Activated naive CD8-positive, alpha-beta T cell treated with anti-CD3 and anti-CD28 coated beads for 36 hours (primary cell): ENCODE measurements at regions not wholly inside any gene's neighbourhood (a gene's known extent, or its start where the extent isn't known, plus 50 kb on each side); places are given as distances from the start of the nearest gene placed in this dataset.

ENCODE experiments used
- DNase-seq: peaks from one replicate; pipeline ENCODE4 v3.0.0; 2021
- H3K27ac Mint-ChIP-seq: one replicate; pipeline ENCODE4 v1.8.0; 2022; ENCODE audit warnings: mild to moderate bottlenecking, moderate library complexity, mixed read lengths
- H3K27me3 Mint-ChIP-seq: one replicate; pipeline ENCODE4 v1.8.0; 2022; ENCODE audit warnings: mild to moderate bottlenecking, mixed read lengths
- H3K36me3 Mint-ChIP-seq: one replicate; pipeline ENCODE4 v1.8.0; 2021; ENCODE audit warnings: mild to moderate bottlenecking, mixed read lengths
- H3K4me1 Mint-ChIP-seq: one replicate; pipeline ENCODE4 v1.8.0; 2021; ENCODE audit warnings: mixed read lengths
- H3K4me3 Mint-ChIP-seq: one replicate; pipeline ENCODE4 v1.8.0; 2022; ENCODE audit warnings: mild to moderate bottlenecking, moderate library complexity, mixed read lengths
- H3K9me3 Mint-ChIP-seq: one replicate; pipeline ENCODE4 v1.8.0; 2022; ENCODE audit warnings: mixed read lengths

DNA sequence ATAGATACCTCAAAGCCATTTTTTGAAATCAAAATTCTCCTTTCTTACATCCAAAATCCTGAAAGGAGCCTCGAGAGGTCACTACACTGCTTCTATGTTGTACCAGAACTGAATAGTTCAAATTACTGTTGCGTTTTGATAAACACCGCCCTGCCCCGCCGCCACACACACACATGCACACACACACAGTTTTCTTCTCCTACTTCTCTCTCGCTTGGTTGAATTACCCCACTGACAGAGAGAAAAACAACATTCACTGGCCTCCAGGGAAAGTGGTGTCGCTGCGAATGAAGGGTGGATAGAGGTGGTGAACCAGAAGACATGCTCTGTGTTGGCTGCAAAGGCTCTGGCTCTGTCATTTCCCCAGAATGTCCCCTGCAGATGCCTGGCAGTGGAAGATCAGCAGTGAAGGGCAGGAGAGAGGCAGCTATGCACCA lies 183.4 kb upstream of the RFC3 start:
- H3K36me3 Mint-ChIP-seq, result peaks cover 1% of the 10 kb centered on the region
- H3K4me3 Mint-ChIP-seq, result no peak overlapping the region
- no peak overlapping the region for H3K27ac Mint-ChIP-seq
- H3K27me3 Mint-ChIP-seq, result peaks cover 27% of the 10 kb centered on the region
- DNase-seq, result no peak
- H3K4me1 Mint-ChIP-seq, result peaks cover 13% of the 10 kb centered on the region
- no peaks in the 10 kb centered on the region for H3K9me3 Mint-ChIP-seq

DNA sequence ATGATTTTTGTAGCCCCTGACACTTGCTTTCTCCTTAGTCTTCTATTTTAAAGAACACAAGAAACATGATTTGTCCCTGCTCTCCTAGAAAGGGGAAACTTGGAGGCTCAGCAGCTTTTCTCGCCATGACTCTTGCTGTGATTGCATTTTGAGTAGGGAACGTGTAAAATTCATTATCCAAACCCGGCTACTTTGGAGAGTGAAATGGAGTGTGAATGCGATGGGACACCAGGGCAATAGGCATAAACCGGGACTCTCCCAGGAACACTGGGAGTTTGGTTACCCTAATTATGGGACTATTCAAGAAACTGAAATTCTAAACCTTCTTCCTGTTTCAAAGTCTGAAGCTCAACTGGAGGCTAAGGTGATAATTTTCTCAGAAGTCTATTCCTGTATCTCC lies 181.7 kb upstream of the RFC3 start:
- no peaks in the 10 kb centered on the region for H3K9me3 Mint-ChIP-seq
- H3K4me3 Mint-ChIP-seq, result no peak overlapping the region
- H3K27me3 Mint-ChIP-seq, result peaks cover 15% of the 10 kb centered on the region
- no peak for DNase-seq
- no peak overlapping the region for H3K27ac Mint-ChIP-seq
- peaks cover 28% of the 10 kb centered on the region for H3K4me1 Mint-ChIP-seq
- H3K36me3 Mint-ChIP-seq, result peaks cover 1% of the 10 kb centered on the region

DNA sequence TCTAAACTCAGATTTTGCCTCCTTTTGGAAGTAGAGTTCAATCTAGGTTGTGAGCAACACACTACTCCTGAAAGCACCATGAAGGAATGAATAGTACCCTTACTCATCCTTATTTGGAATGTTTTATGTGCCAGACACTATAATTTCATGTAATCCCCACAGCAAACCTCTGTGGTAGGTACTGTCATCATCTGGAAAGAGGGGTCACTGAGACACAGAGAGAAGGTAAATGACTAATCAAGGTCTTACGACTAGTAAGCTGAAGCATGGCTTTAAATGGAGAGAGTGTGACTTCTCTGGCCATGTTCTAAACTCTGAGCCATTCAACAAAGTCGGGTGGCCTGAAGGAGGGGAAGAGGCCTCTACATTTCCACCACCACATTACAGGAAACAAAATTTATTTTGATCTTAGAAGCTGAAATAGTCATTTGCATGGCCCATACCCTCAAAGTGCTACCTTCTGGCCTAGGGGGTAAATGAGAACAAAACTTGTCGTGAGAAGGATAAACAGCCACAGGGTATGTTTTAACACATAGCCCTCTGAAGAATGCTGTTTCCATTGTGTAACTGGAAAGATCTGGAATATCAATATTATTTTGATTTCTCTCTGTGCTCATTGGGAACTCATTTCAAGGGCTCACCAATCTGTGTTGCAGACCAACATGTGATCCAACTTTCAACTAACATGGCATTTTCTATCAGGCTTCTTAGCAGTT lies 180.8 kb upstream of the RFC3 start:
- peaks cover 31% of the 10 kb centered on the region for H3K4me1 Mint-ChIP-seq
- no peak for DNase-seq
- no peak overlapping the region for H3K4me3 Mint-ChIP-seq
- peaks cover 1% of the 10 kb centered on the region for H3K36me3 Mint-ChIP-seq
- no peaks in the 10 kb centered on the region for H3K9me3 Mint-ChIP-seq
- H3K27me3 Mint-ChIP-seq, result peaks cover 17% of the 10 kb centered on the region
- H3K27ac Mint-ChIP-seq, result no peak overlapping the region

DNA sequence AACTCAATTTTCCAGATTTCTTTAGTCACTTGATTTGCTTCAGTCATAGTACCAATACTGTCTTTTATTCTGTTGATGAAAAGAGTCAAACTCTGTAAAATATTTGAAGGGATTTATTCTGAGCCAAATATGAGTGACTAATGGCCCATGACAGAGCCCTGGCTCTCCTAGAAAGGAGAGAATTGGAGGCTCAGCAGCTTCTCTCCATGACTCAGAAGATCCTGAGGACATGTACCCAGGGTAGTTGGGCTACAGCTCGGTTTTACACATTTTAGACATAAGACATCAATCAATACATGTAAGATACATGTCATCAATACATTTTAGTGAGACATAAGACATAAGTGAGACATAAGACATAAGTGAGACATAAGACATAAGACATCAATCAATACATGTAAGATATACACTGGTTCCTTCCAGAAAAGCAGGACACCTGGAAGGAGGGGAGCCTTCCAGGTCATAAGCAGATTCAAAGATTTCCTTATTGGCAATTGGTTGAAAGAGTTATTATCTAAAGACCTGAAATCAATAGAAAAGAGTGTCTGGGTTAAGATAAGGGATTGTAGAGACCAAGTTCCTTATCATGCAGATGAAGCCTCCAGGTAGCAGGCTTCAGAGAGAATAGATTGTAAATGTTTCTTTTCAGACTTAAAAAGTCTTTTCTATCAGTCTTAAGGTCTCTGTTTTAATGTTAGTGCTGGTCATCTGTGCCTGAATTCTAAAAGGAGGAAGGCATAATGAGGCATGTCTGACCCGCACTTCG lies 179.8 kb upstream of the RFC3 start:
- no peak overlapping the region for H3K27ac Mint-ChIP-seq
- no peak overlapping the region for H3K4me3 Mint-ChIP-seq
- H3K36me3 Mint-ChIP-seq, result peaks cover 1% of the 10 kb centered on the region
- no peak for DNase-seq
- H3K9me3 Mint-ChIP-seq, result no peaks in the 10 kb centered on the region
- peaks cover 31% of the 10 kb centered on the region for H3K4me1 Mint-ChIP-seq
- H3K27me3 Mint-ChIP-seq, result peaks cover 17% of the 10 kb centered on the region

DNA sequence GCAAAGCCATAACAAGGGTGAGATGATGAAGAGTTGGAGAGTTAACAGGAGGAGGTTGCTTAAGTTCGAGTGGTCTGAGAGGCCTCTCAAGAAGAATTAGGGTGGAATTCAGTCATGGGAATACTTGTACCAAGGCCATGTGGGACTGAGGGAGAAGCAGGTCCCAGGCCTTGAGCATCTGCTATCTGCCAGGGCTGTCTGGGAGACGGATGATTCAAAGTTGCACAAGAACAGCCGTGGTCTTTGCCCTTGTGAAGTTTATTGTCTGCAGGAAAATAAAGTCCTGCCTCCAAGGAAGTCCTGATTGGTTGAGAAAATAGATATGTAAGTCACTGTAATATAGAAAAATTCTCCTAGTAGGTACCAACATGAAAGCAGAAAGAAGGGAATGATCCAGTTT lies 178.8 kb upstream of the RFC3 start:
- Mint-ChIP-seq H3K4me1 (peaks cover 31% of the 10 kb centered on the region), H3K27me3 (peaks cover 7% of the 10 kb centered on the region), H3K9me3 (no peaks in the 10 kb centered on the region), H3K36me3 (peaks cover 1% of the 10 kb centered on the region), H3K27ac (peak overlapping the region; percentile 76), H3K4me3 (no peak overlapping the region)
- DNase-seq, result no peak

DNA sequence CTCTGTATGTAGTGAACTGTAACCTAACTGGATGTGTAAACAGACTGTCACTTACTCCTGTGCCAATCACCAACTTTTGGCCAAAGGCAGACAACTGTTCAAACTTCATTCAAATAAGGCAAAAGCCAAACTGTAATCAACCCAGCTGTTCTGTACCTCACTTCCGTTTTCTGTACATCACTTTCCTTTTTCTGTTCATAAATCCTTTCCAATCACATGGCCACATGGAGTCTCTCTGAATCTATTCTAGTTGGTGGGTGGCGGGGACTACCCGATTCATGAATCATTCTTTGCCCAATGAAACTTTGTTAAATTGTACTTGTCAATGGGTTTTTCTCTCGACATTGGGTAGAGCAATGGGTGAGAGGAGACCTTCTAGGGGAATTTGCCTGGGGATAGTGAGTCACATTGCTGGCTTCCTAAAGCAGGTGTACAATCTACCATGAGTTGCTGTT lies 178.3 kb upstream of the RFC3 start:
- Mint-ChIP-seq H3K4me3 (no peak overlapping the region), H3K27ac (peak overlapping the region; percentile 76), H3K36me3 (peaks cover 1% of the 10 kb centered on the region), H3K27me3 (peaks cover 7% of the 10 kb centered on the region), H3K4me1 (peaks cover 31% of the 10 kb centered on the region), H3K9me3 (no peaks in the 10 kb centered on the region)
- peak; percentile 22 for DNase-seq

DNA sequence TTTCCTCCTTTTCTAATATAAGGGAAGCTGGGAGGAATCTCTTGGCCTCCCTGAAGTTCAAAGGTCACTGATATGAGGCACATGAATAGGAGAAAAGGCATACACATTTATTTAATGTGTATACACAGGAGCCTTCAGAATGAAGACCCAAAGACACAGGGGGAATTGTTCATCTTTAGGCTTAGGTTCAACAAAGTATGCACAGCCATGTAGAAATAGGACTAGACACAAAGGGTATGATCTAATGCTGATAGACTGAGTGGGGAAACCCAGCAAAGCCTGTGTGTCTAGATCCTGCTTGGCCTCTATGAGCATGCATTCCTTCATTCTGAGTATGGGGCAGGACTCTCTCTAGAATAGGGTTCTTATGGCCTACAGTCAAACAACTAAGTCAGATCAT lies 177.1 kb upstream of the RFC3 start:
- Mint-ChIP-seq H3K36me3 (peaks cover 1% of the 10 kb centered on the region), H3K9me3 (no peaks in the 10 kb centered on the region), H3K4me1 (peaks cover 35% of the 10 kb centered on the region), H3K27ac (no peak overlapping the region), H3K4me3 (no peak overlapping the region), H3K27me3 (peaks cover 7% of the 10 kb centered on the region)
- no peak for DNase-seq

DNA sequence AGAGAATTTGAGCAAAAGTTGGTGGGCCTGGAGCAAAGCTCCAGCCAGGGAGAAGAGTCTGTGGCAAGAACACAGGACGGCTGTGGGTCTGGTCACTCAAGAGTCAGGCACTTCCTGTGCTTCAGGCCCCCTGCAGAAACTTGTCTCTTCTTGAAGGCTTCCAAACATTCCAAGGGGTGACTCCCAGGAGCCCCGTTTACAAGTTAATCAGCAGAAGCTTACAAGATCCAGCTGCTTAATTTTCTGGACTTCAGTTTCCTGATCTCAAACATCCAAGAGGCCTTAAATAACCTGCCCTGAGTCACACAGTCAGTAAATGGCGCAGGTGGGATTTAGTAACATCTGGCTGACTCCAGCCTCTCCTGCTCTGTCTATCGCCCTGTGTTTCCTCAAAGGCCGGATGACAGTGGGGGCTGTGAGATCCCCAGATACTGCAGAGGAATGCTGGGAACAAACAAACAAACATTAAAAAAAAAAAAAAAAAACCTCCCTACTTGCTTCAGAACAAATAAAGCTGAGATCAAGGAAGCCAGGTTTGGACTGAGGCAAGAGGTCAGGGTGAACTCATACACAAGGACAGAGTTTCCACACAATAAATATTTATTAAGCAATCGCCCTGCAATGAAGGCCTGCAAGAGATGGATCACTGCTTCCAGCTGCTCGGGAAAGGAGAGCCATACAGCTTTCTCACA lies 175.4 kb upstream of the RFC3 start:
- Mint-ChIP-seq H3K4me3 (no peak overlapping the region), H3K9me3 (no peaks in the 10 kb centered on the region), H3K36me3 (no peaks in the 10 kb centered on the region), H3K27me3 (peaks cover 7% of the 10 kb centered on the region), H3K4me1 (peaks cover 27% of the 10 kb centered on the region), H3K27ac (no peak overlapping the region)
- no peak for DNase-seq

DNA sequence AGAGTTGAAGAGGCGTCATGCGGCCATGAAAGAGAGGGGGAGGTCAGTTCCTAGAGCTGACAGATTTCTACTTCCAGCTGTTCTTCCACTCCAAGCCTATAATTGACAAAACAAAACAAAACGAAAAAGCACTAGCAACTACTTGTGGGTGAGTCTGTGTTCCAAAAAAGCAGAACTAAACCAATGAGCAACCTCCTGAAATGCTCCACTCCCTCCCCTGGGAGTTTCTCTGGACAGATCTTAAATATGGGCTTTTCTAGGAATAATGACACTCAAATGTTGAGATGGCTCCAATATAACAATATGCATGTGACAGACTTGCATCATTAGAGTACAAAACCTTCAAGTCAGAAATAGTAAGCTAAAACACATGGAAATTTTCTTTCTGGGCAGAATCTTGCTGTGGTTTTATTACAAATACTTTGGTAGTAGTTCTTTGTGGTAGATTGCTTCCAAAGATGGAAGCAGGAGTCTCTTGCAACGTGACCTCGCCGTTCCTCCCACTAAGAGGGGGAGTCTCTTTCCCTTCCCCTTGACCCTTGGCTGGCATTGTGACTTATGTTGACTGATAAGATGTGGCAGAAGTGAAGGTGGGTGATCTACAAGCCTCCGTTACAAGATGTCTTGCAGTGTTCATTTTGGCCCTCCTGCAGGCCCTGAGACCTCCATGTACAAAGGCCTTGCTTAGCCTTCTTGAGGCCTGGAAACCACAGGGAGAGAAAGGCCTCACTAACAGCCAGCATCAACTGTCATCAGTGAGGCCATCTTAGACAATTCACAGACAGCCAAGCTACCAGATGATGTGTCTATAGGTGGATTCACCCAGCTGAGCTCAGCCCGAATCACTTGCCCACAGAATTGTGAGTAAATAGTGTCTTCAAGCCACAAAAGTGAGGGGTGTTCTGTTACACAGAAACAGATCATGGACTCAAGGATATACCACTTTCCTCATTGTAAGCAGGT lies 173.1 kb upstream of the RFC3 start:
- Mint-ChIP-seq H3K4me1 (peaks cover 19% of the 10 kb centered on the region), H3K27ac (peak overlapping the region; percentile 32), H3K27me3 (peaks cover 3% of the 10 kb centered on the region), H3K36me3 (no peaks in the 10 kb centered on the region), H3K9me3 (no peaks in the 10 kb centered on the region), H3K4me3 (no peak overlapping the region)
- DNase-seq, result no peak

DNA sequence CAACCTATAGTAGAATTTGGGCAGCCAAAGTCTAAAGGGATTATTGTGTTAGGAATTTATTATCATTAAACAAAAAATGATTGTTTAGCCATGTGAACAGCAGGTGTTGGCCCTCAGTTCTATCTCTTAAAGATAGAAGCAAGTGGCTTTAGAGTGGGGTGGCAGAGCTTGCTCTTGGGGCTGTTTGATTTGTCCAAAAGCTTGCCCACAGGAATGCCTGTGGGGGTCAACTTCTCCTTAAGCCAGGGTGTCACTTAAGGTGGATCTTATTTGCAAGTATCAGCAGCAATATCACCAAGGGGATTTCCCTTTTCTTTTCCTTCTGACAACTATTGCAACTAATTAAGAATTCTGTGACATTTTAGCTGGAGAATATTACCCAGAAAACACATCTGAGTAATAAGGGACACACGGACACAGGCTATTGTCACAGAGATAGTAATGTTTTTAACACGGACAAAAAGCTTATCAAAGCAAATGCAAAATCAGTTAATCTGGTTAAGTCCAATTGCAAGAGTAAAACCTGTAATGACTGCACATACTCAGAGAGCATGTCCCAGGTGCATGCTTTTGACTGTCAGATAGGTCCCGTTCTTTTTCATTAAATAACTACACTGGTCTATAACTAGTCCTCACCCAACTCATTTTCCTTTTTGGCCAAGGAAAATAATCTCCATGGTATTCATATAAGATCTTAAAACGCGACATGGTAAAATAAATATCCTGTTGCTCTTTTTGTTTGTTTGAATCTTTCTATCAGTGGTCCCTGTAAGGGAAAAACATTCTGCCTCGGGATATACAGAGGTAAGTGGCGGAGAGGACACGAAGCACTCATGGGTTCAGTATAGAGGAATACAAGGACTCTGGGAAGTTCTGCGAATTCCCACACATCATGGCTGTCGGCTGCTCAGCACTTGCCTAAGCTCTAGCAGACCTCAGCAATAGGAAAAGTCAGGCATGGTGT lies 172.1 kb upstream of the RFC3 start:
- H3K4me3 Mint-ChIP-seq, result no peak overlapping the region
- H3K27me3 Mint-ChIP-seq, result peaks cover 3% of the 10 kb centered on the region
- peaks cover 11% of the 10 kb centered on the region for H3K4me1 Mint-ChIP-seq
- no peaks in the 10 kb centered on the region for H3K9me3 Mint-ChIP-seq
- no peaks in the 10 kb centered on the region for H3K36me3 Mint-ChIP-seq
- no peak overlapping the region for H3K27ac Mint-ChIP-seq
- no peak for DNase-seq

DNA sequence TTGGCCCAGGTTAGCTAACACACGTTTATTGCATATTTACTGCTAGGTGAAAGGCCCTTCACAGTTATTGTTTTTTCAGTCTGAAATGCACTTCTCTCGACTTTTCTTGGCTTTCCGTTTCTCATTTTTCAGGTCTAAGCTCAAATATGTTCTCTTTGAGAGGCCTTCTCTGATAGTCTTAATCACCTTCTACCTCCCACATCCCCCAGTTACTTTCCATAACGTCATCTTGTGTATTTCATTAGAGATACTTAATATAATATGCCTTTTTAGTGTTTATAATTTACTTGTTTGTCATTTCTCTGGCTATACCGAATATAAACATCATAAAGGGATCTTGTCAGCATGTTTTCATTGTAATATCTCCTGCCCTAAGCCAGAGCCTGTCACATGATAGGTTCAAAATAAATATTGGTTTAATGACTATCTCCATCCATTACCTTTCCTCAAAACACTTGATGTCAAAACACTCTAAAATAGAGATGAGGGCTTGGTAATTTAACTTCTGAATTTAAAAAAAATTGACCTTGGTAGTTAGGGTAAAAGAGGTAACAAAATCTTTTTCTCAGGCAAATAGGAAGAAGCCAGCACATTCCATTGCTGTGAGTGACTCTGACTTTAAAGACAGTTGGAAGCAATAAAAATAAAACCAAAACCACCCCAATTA lies 168.6 kb upstream of the RFC3 start:
- Mint-ChIP-seq H3K4me1 (peaks cover 4% of the 10 kb centered on the region), H3K27ac (no peak overlapping the region), H3K4me3 (no peak overlapping the region), H3K27me3 (peaks cover 24% of the 10 kb centered on the region), H3K9me3 (no peaks in the 10 kb centered on the region), H3K36me3 (no peaks in the 10 kb centered on the region)
- DNase-seq, result no peak

DNA sequence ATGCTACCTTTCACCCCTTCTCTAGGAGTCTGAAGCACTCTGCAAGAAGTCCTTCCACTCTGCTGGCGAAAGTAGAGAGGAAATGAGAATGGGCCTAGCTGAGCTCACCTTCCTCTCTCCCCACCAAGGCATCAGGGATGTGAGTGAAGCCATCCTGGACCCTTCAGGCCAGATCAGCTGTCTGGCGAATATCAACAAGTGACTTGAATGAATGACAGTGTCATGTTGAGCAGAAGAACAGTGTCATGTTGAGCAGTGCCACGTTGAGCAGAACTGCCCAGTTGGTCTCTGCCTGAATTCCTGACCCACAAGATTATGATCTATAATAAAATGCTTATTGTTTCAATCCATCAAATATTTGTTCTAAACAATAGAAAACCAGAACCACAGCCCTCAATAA lies 166.2 kb upstream of the RFC3 start:
- no peak overlapping the region for H3K27ac Mint-ChIP-seq
- H3K36me3 Mint-ChIP-seq, result no peaks in the 10 kb centered on the region
- no peak overlapping the region for H3K4me3 Mint-ChIP-seq
- H3K4me1 Mint-ChIP-seq, result no peaks in the 10 kb centered on the region
- H3K27me3 Mint-ChIP-seq, result peaks cover 31% of the 10 kb centered on the region
- no peaks in the 10 kb centered on the region for H3K9me3 Mint-ChIP-seq
- DNase-seq, result no peak

DNA sequence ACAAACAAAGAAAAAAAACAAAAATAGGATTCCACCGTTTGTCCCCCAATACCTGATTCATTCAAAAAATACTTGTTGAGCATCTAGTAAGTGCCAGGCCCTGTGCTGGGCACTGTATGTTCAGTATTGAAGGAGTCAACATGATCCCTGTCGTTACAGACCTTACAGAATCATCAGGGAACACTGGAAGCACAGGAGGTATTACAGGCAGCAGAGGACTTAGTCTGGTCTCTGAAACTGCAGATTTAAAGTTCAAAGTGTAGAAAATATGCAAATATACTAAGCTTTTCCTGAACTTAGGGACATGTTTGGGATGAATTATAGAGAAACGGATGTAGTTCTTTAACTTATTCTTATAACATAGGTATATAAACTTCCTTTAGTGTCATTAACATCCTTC lies 160.7 kb upstream of the RFC3 start:
- H3K27me3 Mint-ChIP-seq, result peaks cover 43% of the 10 kb centered on the region
- H3K9me3 Mint-ChIP-seq, result no peaks in the 10 kb centered on the region
- no peak overlapping the region for H3K27ac Mint-ChIP-seq
- H3K36me3 Mint-ChIP-seq, result no peaks in the 10 kb centered on the region
- no peak overlapping the region for H3K4me3 Mint-ChIP-seq
- no peak for DNase-seq
- H3K4me1 Mint-ChIP-seq, result no peaks in the 10 kb centered on the region
